Endothelial cell of umbilical vein (primary cell): ENCODE measurements at regions not wholly inside any gene's neighbourhood (a gene's known extent, or its start where the extent isn't known, plus 50 kb on each side); places are given as distances from the start of the nearest gene placed in this dataset.

Source experiments
- BruUV-seq: library from RNA; stranded (reverse); fragments of 400-500 nt; replicated peaks from 2 replicates; lab custom pipeline; 2021; lab: Mats Ljungman, UMichigan
- CTCF ChIA-PET: fragments of 300-600, 350-600 bp; sonication (Branson Sonifier 250); formaldehyde crosslinking; loops from one replicate; lab custom pipeline; 2021; ENCODE audit warnings: antibody characterized with exemption, inconsistent platforms; lab: Charles Lee
- POLR2A ChIA-PET: fragments of 300-600, 350-600 bp; sonication (Branson Sonifier 250); formaldehyde crosslinking; loops from one replicate; lab custom pipeline; 2021; ENCODE audit warnings: antibody characterized with exemption, inconsistent platforms; lab: Charles Lee
- DNase-seq: peaks from one replicate; pipeline ENCODE4 v3.0.0-alpha.2; 2011; ENCODE audit warnings: low read depth, low spot score
- FAIRE-seq: peaks from 2 replicates; lab custom pipeline; 2011; peaks lifted over from hg19 to GRCh38; lab: Jason Lieb, UNC
- H2AFZ ChIP-seq: 2 replicates; pipeline ENCODE4 v1.6.0; 2012; ENCODE audit warnings: low read depth, low read length, control low read depth, inconsistent platforms
- H3K27ac ChIP-seq: 2 replicates; pipeline ENCODE4 v1.5.1; 2011; ENCODE audit warnings: low read depth, mild to moderate bottlenecking, control low read depth, low read length, moderate library complexity; ENCODE audit not compliant: insufficient read depth
- H3K27me3 ChIP-seq, 2 experiments: 2 replicates each; pipeline versions ENCODE4 v1.6.0 to v1.6.1; 2011; ENCODE audit warnings: low read length in 2 of 2, mixed read lengths in 1 of 2; ENCODE audit not compliant: control insufficient read depth in 2 of 2, insufficient read depth in 2 of 2
- H3K36me3 ChIP-seq, 2 experiments: 2 replicates in 1 of 2; 3 replicates in 1 of 2; pipeline ENCODE4 v1.5.1; 2011; ENCODE audit warnings: low read length in 2 of 2, mild to moderate bottlenecking in 1 of 2, moderate library complexity in 1 of 2; ENCODE audit not compliant: control insufficient read depth in 2 of 2, insufficient read depth in 2 of 2; ENCODE audit errors: extremely low read depth in 1 of 2
- H3K4me1 ChIP-seq: 3 replicates; pipeline ENCODE4 v1.5.1; 2011; ENCODE audit warnings: mild to moderate bottlenecking, low read length; ENCODE audit not compliant: control insufficient read depth, insufficient read depth; ENCODE audit errors: extremely low read depth
- H3K4me2 ChIP-seq: 2 replicates; pipeline ENCODE4 v1.6.1; 2011; ENCODE audit warnings: low read length, control low read depth, mixed read lengths; ENCODE audit not compliant: insufficient read depth
- H3K4me3 ChIP-seq, 3 experiments: fragments of 200-600 bp in 1 of 3; sonication (generic), shearing (Covaris generic) in 1 of 3; replicated peaks in 1 of 3; 2 replicates each; pipeline ENCODE4 v1.5.1; 2011 to 2016; ENCODE audit warnings: control low read depth in 3 of 3, low read length in 3 of 3, mild to moderate bottlenecking in 2 of 3, inconsistent platforms in 1 of 3, low read depth in 1 of 3, moderate library complexity in 1 of 3; ENCODE audit not compliant: insufficient read depth in 1 of 3
- H3K79me2 ChIP-seq: 2 replicates; pipeline ENCODE4 v1.6.0; 2012; ENCODE audit warnings: low read length, inconsistent platforms; ENCODE audit not compliant: control insufficient read depth, insufficient read depth
- H3K9ac ChIP-seq: replicated peaks from 2 replicates; pipeline ENCODE3; 2011; ENCODE audit warnings: low read length, control low read depth; ENCODE audit not compliant: insufficient read depth; ENCODE audit errors: extremely low read depth
- H3K9me1 ChIP-seq: replicated peaks from 3 replicates; pipeline ENCODE4 v1.6.0; 2011; ENCODE audit warnings: mild to moderate bottlenecking, low read length; ENCODE audit not compliant: control insufficient read depth, insufficient read depth; ENCODE audit errors: extremely low read depth
- H3K9me3 ChIP-seq: replicated peaks from 2 replicates; pipeline ENCODE4 v1.5.1; 2012; ENCODE audit warnings: low read length, inconsistent platforms; ENCODE audit not compliant: control insufficient read depth, insufficient read depth
- H4K20me1 ChIP-seq: replicated peaks from 2 replicates; pipeline ENCODE3; 2011; ENCODE audit warnings: mild to moderate bottlenecking, low read length; ENCODE audit not compliant: control insufficient read depth, insufficient read depth; ENCODE audit errors: extremely low read depth
- EZH2 ChIP-seq: IDR thresholded peaks from 2 replicates; pipeline ENCODE4 v1.6.1; 2012; ENCODE audit warnings: borderline replicate concordance, low read depth, mild to moderate bottlenecking, moderate library complexity, low read length, inconsistent platforms; ENCODE audit not compliant: severe bottlenecking
- FOS ChIP-seq: IDR thresholded peaks from 2 replicates; pipeline ENCODE4 v1.6.1; 2011; ENCODE audit warnings: mild to moderate bottlenecking, low read length, moderate library complexity, borderline replicate concordance; ENCODE audit not compliant: insufficient read depth
- GATA2 ChIP-seq: IDR thresholded peaks from 2 replicates; pipeline ENCODE4 v1.7.0; 2011; ENCODE audit warnings: low read depth, mild to moderate bottlenecking, moderate library complexity, mixed read lengths, low read length; ENCODE audit not compliant: insufficient read length, insufficient read depth
- JUN ChIP-seq: IDR thresholded peaks from 2 replicates; pipeline ENCODE4 v1.6.1; 2011; ENCODE audit warnings: borderline replicate concordance, low read depth; ENCODE audit not compliant: insufficient read length, insufficient read depth
- MYC ChIP-seq: IDR thresholded peaks from one replicate; pipeline ENCODE4 v1.6.1; 2011; ENCODE audit warnings: mild to moderate bottlenecking, low read depth, low read length
- POLR2A ChIP-seq: IDR thresholded peaks from 2 replicates; pipeline ENCODE4 v1.6.1; 2012; ENCODE audit warnings: low read depth, mild to moderate bottlenecking, control low read depth, low read length
- POLR2AphosphoS5 ChIP-seq: IDR thresholded peaks from 2 replicates; pipeline ENCODE4 v1.6.1; 2012; ENCODE audit warnings: low read depth, mild to moderate bottlenecking, control low read depth, low read length, moderate library complexity; ENCODE audit not compliant: insufficient read depth
- dilution Hi-C: fragments of 300-500 bp; cut with MboI; formaldehyde crosslinking; loops from one replicate; pipeline ENCODE4 v1.15.0; 2019; ENCODE audit warnings: low sequenced_read_pairs; ENCODE audit not compliant: extremely low pct_ligation_motif_present
- intact Hi-C: fragments of 100-400 bp; cut with micrococcal nuclease; formaldehyde crosslinking; loops from one replicate; pipeline ENCODE4 v1.10.0; 2022
- TF ChIP-seq, protein P1 (sequence below): IDR thresholded peaks from 2 replicates; pipeline ENCODE4 v1.6.1; 2011; ENCODE audit not compliant: insufficient read depth, insufficient read length
- TF ChIP-seq, protein P2 (sequence below), 2 donors: IDR thresholded peaks; 1 replicate in 1 of 2; 2 replicates in 1 of 2; pipeline ENCODE4 v1.5.1; 2011; ENCODE audit warnings: low read length in 2 of 2, mild to moderate bottlenecking in 2 of 2, moderate library complexity in 2 of 2, control low read depth in 1 of 2, inconsistent platforms in 1 of 2, low read depth in 1 of 2; ENCODE audit not compliant: insufficient read depth in 1 of 2; ENCODE audit errors: extremely low read depth in 1 of 2

DNA sequence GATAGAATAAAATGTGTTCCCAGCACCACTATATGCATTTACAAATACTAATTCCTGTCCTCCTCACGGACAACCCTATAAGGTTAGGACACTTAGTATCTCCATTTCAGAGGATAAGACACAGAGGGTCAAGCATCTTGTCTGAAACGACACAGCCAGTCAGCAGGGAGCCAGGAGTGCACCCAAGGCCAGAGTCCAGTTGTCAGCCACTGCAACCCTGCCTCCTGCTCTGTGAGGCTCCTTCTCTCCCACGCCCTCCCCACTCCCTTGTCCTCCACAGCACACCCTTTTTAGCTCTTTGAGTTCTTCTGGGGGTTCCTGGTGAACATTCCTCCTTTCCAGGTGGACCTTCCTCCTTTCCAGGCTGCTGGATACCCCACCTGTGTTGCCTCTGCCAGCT is 119.0 kb upstream of the TNR start:
- Histone ChIP-seq H4K20me1 (no peaks in the 10 kb centered on the region), H3K27me3 (peaks cover 2 to 4% of the 10 kb centered on the region in 2 experiments), H3K36me3 (no peaks in the 10 kb centered on the region), H3K4me2 (no peak overlapping the region), H3K4me1 (no peaks in the 10 kb centered on the region), H3K4me3 (no peak overlapping the region), H3K9me1 (no peaks in the 10 kb centered on the region), H3K79me2 (no peaks in the 10 kb centered on the region), H2AFZ (no peak overlapping the region), H3K9ac (no peak overlapping the region), H3K27ac (no peak overlapping the region), H3K9me3 (no peaks in the 10 kb centered on the region)
- dilution Hi-C loops = no loop called here
- no TSS peak for BruUV-seq
- ChIA-PET CTCF (no interaction called here), POLR2A (no interaction called here)
- FAIRE-seq = no peak
- TF ChIP-seq POLR2AphosphoS5 = no peak
- no peak for TF ChIP-seq POLR2A
- TF ChIP-seq FOS = no peak
- TF ChIP-seq, protein P1, sequence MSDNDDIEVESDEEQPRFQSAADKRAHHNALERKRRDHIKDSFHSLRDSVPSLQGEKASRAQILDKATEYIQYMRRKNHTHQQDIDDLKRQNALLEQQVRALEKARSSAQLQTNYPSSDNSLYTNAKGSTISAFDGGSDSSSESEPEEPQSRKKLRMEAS = no peak
- TF ChIP-seq JUN = no peak
- TF ChIP-seq EZH2 = no peak
- TF ChIP-seq MYC = no peak
- no peak for TF ChIP-seq GATA2
- TF ChIP-seq, protein P2, sequence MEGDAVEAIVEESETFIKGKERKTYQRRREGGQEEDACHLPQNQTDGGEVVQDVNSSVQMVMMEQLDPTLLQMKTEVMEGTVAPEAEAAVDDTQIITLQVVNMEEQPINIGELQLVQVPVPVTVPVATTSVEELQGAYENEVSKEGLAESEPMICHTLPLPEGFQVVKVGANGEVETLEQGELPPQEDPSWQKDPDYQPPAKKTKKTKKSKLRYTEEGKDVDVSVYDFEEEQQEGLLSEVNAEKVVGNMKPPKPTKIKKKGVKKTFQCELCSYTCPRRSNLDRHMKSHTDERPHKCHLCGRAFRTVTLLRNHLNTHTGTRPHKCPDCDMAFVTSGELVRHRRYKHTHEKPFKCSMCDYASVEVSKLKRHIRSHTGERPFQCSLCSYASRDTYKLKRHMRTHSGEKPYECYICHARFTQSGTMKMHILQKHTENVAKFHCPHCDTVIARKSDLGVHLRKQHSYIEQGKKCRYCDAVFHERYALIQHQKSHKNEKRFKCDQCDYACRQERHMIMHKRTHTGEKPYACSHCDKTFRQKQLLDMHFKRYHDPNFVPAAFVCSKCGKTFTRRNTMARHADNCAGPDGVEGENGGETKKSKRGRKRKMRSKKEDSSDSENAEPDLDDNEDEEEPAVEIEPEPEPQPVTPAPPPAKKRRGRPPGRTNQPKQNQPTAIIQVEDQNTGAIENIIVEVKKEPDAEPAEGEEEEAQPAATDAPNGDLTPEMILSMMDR (IDR thresholded peaks at IDR 0.05; ENCODE audit: extremely low read depth in 1 of 2, insufficient read depth in 1 of 2, low read depth in 1 of 2, low read length in 2 of 2) = no peak
- intact Hi-C loops = no loop called here
- DNase-seq = no peak
